KMS-11 (cell line): ENCODE measurements at regions not wholly inside any gene's neighbourhood (a gene's known extent, or its start where the extent isn't known, plus 50 kb on each side); places are given as distances from the start of the nearest gene placed in this dataset.

Experiments used
- H2AFZ ChIP-seq: fragments of 200-600 bp; sonication (generic); 2 replicates; pipeline ENCODE4 v1.6.1; 2016; ENCODE audit warnings: antibody characterized with exemption, mixed run types, low read depth
- H3K27ac ChIP-seq: fragments of 200-600 bp; sonication (generic); 2 replicates; pipeline ENCODE4 v1.6.1; 2016; ENCODE audit warnings: mild to moderate bottlenecking, mixed run types
- H3K27me3 ChIP-seq: fragments of 200-600 bp; sonication (generic); 2 replicates; pipeline ENCODE4 v1.6.1; 2017; ENCODE audit warnings: mild to moderate bottlenecking, low read depth, mixed run types, moderate library complexity; ENCODE audit not compliant: insufficient read depth
- H3K36me3 ChIP-seq: fragments of 200-600 bp; sonication (generic); 2 replicates; pipeline ENCODE4 v1.6.1; 2017; ENCODE audit warnings: mild to moderate bottlenecking, mixed run types; ENCODE audit not compliant: insufficient read depth
- H3K4me1 ChIP-seq: fragments of 200-600 bp; sonication (generic); 2 replicates; pipeline ENCODE4 v1.6.1; 2016; ENCODE audit warnings: mild to moderate bottlenecking, low read depth, mixed run types; ENCODE audit not compliant: poor library complexity, severe bottlenecking
- H3K4me2 ChIP-seq: fragments of 200-600 bp; sonication (generic); 2 replicates; pipeline ENCODE4 v1.7.0; 2016; ENCODE audit warnings: mild to moderate bottlenecking, mixed run types
- H3K4me3 ChIP-seq: fragments of 200-600 bp; sonication (generic); IDR thresholded peaks from 2 replicates; pipeline ENCODE4 v1.6.1; 2017; ENCODE audit warnings: low read depth, low read length, mixed read lengths; ENCODE audit not compliant: insufficient read depth
- H3K79me2 ChIP-seq: fragments of 200-600 bp; sonication (generic); 2 replicates; pipeline ENCODE4 v1.6.1; 2016; ENCODE audit warnings: low read depth, mixed run types; ENCODE audit not compliant: insufficient read depth
- H3K9ac ChIP-seq: fragments of 200-600 bp; sonication (generic); 2 replicates; pipeline ENCODE4 v1.6.1; 2016; ENCODE audit warnings: mild to moderate bottlenecking, mixed run types
- H4K20me1 ChIP-seq: fragments of 200-600 bp; sonication (generic); 2 replicates; pipeline ENCODE4 v1.6.1; 2016; ENCODE audit warnings: mild to moderate bottlenecking, mixed run types; ENCODE audit not compliant: insufficient read depth
- TF ChIP-seq, protein P1 (sequence below): fragments of 200-600 bp; sonication (generic); conservative IDR thresholded peaks from 2 replicates; pipeline ENCODE4 v1.6.1; 2017; ENCODE audit warnings: low read depth, mild to moderate bottlenecking, antibody characterized with exemption, low read length, moderate library complexity, mixed read lengths

DNA sequence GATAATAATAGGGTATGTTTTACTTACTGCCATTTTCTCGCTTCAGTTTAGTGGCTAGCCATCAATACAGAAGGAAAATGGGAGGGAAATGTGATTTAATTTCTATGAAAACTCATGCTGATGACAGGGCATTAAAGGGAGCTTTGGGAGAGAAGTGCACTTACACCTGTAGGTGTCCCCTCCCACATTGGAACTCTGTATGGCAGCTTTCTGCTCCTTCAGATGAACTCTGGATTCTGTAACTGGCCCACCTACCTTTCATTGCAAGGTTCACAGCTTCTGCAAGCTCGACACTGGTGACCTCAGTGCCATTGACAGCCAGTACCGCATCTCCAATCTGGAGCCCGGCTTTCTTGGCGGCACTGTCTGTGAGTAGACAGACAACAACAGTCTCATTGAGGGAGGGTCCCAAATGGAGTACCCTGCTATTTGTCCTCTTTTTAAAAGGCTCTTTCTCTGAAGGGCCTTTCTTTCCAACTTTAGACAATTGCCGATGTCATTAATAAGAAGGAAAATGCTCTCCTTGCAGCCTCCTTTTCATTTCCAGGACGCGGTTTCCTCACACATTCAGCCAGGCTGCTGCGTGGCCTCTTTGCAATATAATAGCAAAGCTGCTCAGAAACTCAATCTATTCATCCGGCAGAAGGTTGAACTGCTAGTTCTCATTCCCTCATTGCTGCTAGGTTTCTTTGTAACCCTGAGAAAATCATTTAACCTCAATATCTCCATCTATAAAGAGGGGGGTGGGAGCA, 63.6 kb downstream of the NUDT12 start:
- no peaks in the 10 kb centered on the region for H4K20me1 ChIP-seq
- H3K9ac ChIP-seq: no peak overlapping the region
- TF ChIP-seq, protein P1, sequence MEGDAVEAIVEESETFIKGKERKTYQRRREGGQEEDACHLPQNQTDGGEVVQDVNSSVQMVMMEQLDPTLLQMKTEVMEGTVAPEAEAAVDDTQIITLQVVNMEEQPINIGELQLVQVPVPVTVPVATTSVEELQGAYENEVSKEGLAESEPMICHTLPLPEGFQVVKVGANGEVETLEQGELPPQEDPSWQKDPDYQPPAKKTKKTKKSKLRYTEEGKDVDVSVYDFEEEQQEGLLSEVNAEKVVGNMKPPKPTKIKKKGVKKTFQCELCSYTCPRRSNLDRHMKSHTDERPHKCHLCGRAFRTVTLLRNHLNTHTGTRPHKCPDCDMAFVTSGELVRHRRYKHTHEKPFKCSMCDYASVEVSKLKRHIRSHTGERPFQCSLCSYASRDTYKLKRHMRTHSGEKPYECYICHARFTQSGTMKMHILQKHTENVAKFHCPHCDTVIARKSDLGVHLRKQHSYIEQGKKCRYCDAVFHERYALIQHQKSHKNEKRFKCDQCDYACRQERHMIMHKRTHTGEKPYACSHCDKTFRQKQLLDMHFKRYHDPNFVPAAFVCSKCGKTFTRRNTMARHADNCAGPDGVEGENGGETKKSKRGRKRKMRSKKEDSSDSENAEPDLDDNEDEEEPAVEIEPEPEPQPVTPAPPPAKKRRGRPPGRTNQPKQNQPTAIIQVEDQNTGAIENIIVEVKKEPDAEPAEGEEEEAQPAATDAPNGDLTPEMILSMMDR: no peak
- no peaks in the 10 kb centered on the region for H3K4me1 ChIP-seq
- H2AFZ ChIP-seq: no peak overlapping the region
- H3K4me2 ChIP-seq: no peak overlapping the region
- no peaks in the 10 kb centered on the region for H3K79me2 ChIP-seq
- no peak overlapping the region for H3K27ac ChIP-seq
- no peaks in the 10 kb centered on the region for H3K36me3 ChIP-seq
- no peaks in the 10 kb centered on the region for H3K27me3 ChIP-seq
- no peak overlapping the region for H3K4me3 ChIP-seq

DNA sequence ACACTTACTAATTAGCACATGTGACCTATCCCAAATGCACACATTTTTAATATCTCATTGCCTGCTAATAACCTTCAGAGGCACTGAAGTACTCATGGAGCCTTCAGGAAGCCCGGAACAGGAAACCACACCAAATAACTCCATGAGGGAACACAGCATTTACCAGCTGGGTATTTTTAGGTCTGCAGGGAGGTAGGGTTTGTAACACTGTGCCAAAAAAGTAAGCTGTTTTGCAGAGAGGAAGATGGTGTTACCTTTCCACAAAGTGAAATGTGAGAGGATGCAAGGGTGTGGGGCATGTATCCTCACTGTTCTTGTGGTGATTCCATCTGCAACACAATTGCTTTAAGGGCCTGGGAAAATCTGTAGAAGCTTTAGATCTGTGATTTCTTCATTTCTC, 64.4 kb downstream of the NUDT12 start:
- H3K9ac ChIP-seq: no peak overlapping the region
- no peak overlapping the region for H3K4me2 ChIP-seq
- no peak overlapping the region for H3K4me3 ChIP-seq
- H4K20me1 ChIP-seq: no peaks in the 10 kb centered on the region
- no peak overlapping the region for H3K27ac ChIP-seq
- no peaks in the 10 kb centered on the region for H3K27me3 ChIP-seq
- TF ChIP-seq, protein P1: no peak
- H3K36me3 ChIP-seq: no peaks in the 10 kb centered on the region
- no peaks in the 10 kb centered on the region for H3K79me2 ChIP-seq
- H2AFZ ChIP-seq: no peak overlapping the region
- H3K4me1 ChIP-seq: no peaks in the 10 kb centered on the region

DNA sequence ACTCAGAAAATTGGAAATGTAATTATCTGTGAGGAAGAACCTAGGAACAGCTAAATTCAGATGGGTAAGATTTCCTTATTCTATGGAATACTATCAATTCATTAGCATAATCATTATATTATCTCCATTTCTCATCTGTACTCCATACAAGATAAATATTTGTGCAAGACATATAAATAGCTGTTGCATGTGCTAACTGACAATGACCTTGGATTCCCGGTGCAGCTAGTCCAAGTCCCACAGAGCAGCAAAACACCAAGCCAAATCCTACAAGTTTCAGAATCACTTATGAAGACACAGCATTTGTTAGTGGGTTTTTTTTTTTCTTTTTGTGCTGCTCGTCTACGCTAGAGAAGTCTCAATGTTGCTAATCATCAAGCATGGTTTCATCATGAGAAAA, 64.8 kb downstream of the NUDT12 start:
- Histone ChIP-seq H3K27me3 (no peaks in the 10 kb centered on the region), H3K4me2 (no peak overlapping the region), H3K36me3 (no peaks in the 10 kb centered on the region), H3K79me2 (no peaks in the 10 kb centered on the region), H3K4me1 (no peaks in the 10 kb centered on the region), H4K20me1 (no peaks in the 10 kb centered on the region), H3K4me3 (no peak overlapping the region), H3K9ac (no peak overlapping the region), H2AFZ (no peak overlapping the region), H3K27ac (no peak overlapping the region)
- TF ChIP-seq, protein P1: no peak

DNA sequence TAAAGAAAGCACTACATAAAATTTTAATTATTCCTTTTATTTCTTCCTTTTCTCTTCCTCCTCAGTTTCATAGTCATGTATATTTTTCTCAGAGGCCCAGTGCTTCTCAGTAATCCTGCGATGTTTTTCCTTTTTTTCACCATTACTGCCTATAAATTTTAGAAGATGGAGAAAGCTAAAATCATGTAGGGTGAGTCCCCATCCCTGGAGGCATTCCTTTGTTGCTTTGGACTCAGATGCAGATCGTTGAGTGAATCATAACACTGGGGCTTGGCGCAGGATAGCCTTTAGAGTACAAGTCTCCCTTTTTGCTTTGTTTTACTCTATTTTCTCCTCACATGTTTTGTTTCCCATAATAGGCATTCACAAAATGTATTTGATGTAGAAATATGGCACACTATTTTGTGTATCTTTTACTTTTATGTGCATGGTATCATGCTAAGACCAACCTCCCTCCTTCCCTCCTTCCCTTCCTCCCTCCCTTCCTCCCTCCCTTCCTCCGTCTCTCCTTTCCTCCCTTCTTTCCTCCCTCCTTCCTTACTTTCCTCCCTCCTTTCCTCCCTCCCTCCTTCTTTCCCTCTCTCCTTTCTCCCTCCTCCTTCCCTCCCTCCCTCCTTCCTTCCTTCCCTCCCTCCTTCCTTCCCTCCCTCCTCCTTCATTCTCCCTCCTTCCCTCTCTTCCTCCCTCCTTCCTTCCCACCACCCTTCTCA, 72.4 kb downstream of the NUDT12 start:
- Histone ChIP-seq H3K79me2 (no peaks in the 10 kb centered on the region), H4K20me1 (no peaks in the 10 kb centered on the region), H3K9ac (no peak overlapping the region), H3K27ac (no peak overlapping the region), H3K4me3 (no peak overlapping the region), H2AFZ (no peak overlapping the region), H3K4me2 (no peak overlapping the region), H3K27me3 (no peaks in the 10 kb centered on the region), H3K36me3 (no peaks in the 10 kb centered on the region), H3K4me1 (peaks cover 33% of the 10 kb centered on the region)
- TF ChIP-seq, protein P1: no peak
